Osteoblast (primary cell): ENCODE measurements at regions not wholly inside any gene's neighbourhood (a gene's known extent, or its start where the extent isn't known, plus 50 kb on each side); places are given as distances from the start of the nearest gene placed in this dataset.

ENCODE experiments used
- DNase-seq: peaks from one replicate; pipeline ENCODE4 v3.0.0; 2011; ENCODE audit warnings: low spot score, mixed read lengths; ENCODE audit not compliant: insufficient read length; ENCODE audit errors: missing footprints
- H2AFZ ChIP-seq: 2 replicates; pipeline ENCODE4 v1.6.0; 2011; ENCODE audit warnings: mild to moderate bottlenecking, low read length
- H3K27ac ChIP-seq: 2 replicates; pipeline ENCODE4 v1.5.1; 2011; ENCODE audit warnings: mild to moderate bottlenecking, low read depth, low read length, moderate library complexity
- H3K27me3 ChIP-seq: 2 replicates; pipeline ENCODE4 v1.6.0; 2012; ENCODE audit warnings: mild to moderate bottlenecking, control low read depth, inconsistent platforms, low read length, moderate library complexity; ENCODE audit not compliant: insufficient read depth
- H3K36me3 ChIP-seq: 2 replicates; pipeline ENCODE4 v1.5.1; 2011; ENCODE audit warnings: mild to moderate bottlenecking, low read length, control low read depth, moderate library complexity; ENCODE audit not compliant: insufficient read depth
- H3K4me1 ChIP-seq: 2 replicates; pipeline ENCODE4 v1.5.1; 2011; ENCODE audit warnings: mild to moderate bottlenecking, low read length, control low read depth, moderate library complexity; ENCODE audit not compliant: insufficient read depth
- H3K4me2 ChIP-seq: 2 replicates; pipeline ENCODE4 v1.6.0; 2011; ENCODE audit warnings: mild to moderate bottlenecking, low read length; ENCODE audit not compliant: insufficient read depth
- H3K4me3 ChIP-seq: fragments of 200-600 bp; sonication (generic); 3 replicates; pipeline ENCODE4 v1.5.1; 2012; ENCODE audit warnings: mild to moderate bottlenecking, low read length, inconsistent platforms; ENCODE audit not compliant: insufficient read depth
- H3K79me2 ChIP-seq: 2 replicates; pipeline ENCODE4 v1.6.0; 2012; ENCODE audit warnings: mild to moderate bottlenecking, low read length, control low read depth, inconsistent platforms; ENCODE audit not compliant: insufficient read depth
- H3K9me3 ChIP-seq: 2 replicates; pipeline ENCODE4 v1.5.1; 2011; ENCODE audit warnings: low read depth, low read length, control low read depth
- H4K20me1 ChIP-seq: 2 replicates; pipeline ENCODE4 v1.6.0; 2012; ENCODE audit warnings: mild to moderate bottlenecking, low read length, control low read depth; ENCODE audit not compliant: insufficient read depth
- TF ChIP-seq, protein P1 (sequence below): IDR thresholded peaks from 2 replicates; pipeline ENCODE4 v1.5.1; 2011; ENCODE audit warnings: mild to moderate bottlenecking, low read depth, low read length, moderate library complexity; ENCODE audit errors: extremely low read depth

DNA sequence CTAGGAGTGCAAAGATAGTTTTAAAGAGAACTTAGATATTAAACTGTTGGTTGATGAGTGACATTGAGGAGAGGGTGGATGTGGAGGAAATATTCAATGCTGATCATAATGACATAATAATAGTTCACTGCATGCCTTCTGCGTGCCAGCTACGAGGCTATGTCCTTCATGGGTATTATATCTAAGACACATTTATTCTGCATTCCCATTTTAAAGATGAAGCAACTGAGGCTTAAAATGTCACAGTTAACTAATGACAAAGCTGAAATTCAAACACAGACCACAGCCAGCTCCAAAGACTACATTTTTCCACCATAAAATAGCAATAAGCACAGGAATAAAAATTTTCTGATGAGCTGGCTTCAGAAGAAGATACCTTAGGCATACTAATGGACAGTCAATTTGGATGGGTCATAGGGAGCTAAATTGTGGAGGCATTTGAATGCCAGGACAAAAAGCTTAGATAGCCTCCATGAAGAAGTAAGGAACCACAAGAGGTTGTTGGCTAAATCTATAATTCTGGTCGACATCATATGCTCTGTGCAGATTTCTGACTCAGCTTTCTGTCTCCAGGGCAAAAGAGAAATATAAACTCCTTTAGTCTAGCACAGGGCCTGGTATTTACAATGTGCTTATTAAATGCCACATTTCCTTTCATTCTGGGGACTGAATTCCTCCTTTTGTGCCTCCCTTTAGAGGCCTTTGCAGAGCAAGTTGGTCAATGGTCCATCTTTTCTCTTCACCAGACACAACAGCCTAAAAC lies 71.2 kb upstream of the NRIP1 start:
- Histone ChIP-seq H3K4me3 (no peak overlapping the region), H3K4me2 (no peak overlapping the region), H3K27ac (no peak overlapping the region), H3K79me2 (no peaks in the 10 kb centered on the region), H3K9me3 (no peaks in the 10 kb centered on the region), H2AFZ (no peak overlapping the region), H3K4me1 (no peaks in the 10 kb centered on the region), H3K36me3 (no peaks in the 10 kb centered on the region), H4K20me1 (no peaks in the 10 kb centered on the region), H3K27me3 (peaks cover 7% of the 10 kb centered on the region)
- DNase-seq, result no peak
- TF ChIP-seq, protein P1, sequence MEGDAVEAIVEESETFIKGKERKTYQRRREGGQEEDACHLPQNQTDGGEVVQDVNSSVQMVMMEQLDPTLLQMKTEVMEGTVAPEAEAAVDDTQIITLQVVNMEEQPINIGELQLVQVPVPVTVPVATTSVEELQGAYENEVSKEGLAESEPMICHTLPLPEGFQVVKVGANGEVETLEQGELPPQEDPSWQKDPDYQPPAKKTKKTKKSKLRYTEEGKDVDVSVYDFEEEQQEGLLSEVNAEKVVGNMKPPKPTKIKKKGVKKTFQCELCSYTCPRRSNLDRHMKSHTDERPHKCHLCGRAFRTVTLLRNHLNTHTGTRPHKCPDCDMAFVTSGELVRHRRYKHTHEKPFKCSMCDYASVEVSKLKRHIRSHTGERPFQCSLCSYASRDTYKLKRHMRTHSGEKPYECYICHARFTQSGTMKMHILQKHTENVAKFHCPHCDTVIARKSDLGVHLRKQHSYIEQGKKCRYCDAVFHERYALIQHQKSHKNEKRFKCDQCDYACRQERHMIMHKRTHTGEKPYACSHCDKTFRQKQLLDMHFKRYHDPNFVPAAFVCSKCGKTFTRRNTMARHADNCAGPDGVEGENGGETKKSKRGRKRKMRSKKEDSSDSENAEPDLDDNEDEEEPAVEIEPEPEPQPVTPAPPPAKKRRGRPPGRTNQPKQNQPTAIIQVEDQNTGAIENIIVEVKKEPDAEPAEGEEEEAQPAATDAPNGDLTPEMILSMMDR, result no peak

DNA sequence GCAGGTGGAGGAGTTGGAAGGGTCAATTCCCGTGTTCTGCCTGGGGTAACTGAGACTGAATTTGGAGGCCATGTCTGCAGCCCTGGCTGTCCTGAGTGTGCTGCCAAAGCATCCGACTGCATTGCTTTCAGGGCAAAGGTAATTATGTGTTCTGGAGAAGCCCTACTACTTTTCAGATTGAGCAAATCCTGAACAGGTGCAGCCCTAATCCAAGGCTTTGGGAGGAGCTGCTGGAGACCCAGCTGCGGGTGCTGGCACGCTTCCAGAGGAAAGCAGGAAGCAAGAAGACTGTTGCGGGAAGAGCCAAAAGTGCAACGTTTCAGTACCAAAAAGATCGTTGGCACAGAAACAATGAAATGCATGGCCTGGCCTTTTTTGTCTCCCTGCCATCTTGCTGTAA lies 73.7 kb upstream of the NRIP1 start:
- no peak overlapping the region for H3K27ac ChIP-seq
- H3K36me3 ChIP-seq, result no peaks in the 10 kb centered on the region
- DNase-seq, result no peak
- TF ChIP-seq, protein P1, result no peak
- no peak overlapping the region for H2AFZ ChIP-seq
- no peak overlapping the region for H3K4me2 ChIP-seq
- H3K27me3 ChIP-seq, result peaks cover 7% of the 10 kb centered on the region
- H3K79me2 ChIP-seq, result no peaks in the 10 kb centered on the region
- no peak overlapping the region for H3K4me3 ChIP-seq
- no peaks in the 10 kb centered on the region for H3K9me3 ChIP-seq
- H3K4me1 ChIP-seq, result no peaks in the 10 kb centered on the region
- H4K20me1 ChIP-seq, result no peaks in the 10 kb centered on the region

DNA sequence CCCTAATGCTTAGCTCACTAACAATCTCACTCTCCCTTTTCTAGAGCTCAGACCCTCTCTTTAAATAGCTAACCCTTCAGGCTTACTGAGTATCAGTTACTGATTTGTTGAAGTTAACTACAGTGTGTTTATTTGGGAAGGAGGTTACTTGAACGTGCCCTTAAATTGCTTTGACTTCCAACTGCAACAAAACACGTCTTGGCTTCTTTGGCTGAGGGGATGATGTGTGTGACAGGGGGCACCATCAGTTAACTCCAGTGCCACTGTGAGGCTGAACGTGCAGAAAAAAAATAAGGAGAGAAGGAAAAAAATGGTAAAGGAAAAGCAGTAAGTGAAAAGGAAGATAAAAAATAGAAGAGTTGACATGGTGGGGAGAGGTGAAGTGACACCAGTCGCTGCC lies 75.1 kb upstream of the NRIP1 start:
- Histone ChIP-seq H3K79me2 (no peaks in the 10 kb centered on the region), H4K20me1 (no peaks in the 10 kb centered on the region), H3K4me3 (no peak overlapping the region), H3K36me3 (no peaks in the 10 kb centered on the region), H3K4me2 (no peak overlapping the region), H3K27me3 (peaks cover 7% of the 10 kb centered on the region), H2AFZ (no peak overlapping the region), H3K4me1 (no peaks in the 10 kb centered on the region), H3K9me3 (no peaks in the 10 kb centered on the region), H3K27ac (no peak overlapping the region)
- no peak for DNase-seq
- TF ChIP-seq, protein P1, result no peak

DNA sequence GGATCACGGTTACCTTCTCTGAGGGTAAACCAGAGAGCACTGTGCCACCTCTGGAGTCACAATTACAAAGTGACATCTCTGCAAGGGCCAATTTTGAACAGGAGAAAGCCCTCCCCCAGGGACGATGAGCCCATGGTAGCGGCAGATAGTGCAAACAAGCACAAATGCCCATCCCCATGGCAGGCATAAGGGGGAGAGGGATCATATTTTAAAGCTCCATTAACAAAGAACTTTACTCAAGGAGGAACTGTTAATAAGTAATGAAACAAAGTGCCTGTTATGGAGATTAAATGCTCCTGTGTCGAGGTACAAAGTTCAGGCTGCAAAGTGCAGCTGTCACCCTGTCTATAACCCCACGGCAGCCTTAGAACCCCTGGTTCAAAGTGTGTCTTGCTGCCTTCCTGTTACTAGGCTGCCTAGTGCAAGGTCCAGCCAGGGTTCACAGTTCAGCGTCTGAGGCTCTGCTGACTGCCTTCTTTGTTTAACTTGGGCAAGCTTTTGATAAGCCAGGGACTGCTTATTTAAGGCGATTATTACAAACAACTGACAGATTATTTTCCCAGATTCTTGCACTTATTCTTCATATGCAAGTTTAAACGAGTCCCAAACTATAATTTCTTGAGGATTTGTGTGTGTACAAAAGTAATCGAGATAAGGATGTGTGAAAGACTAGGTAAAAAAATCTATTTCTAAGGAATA lies 75.7 kb upstream of the NRIP1 start:
- no peaks in the 10 kb centered on the region for H3K4me1 ChIP-seq
- no peaks in the 10 kb centered on the region for H3K9me3 ChIP-seq
- no peak overlapping the region for H3K27ac ChIP-seq
- no peak overlapping the region for H2AFZ ChIP-seq
- H3K4me3 ChIP-seq, result no peak overlapping the region
- no peaks in the 10 kb centered on the region for H3K36me3 ChIP-seq
- H3K4me2 ChIP-seq, result no peak overlapping the region
- DNase-seq, result no peak
- no peaks in the 10 kb centered on the region for H3K79me2 ChIP-seq
- H4K20me1 ChIP-seq, result no peaks in the 10 kb centered on the region
- peaks cover 7% of the 10 kb centered on the region for H3K27me3 ChIP-seq
- TF ChIP-seq, protein P1, result no peak
